GM12892 (cell line): ENCODE measurements at regions not wholly inside any gene's neighbourhood (a gene's known extent, or its start where the extent isn't known, plus 50 kb on each side); places are given as distances from the start of the nearest gene placed in this dataset.
A peak's percentile ranks its signal among the peaks of the same experiment; 100 is the strongest.
"Not testable (repeated sequence)": the region's sequence is repeated elsewhere in the genome, so short reads cannot be mapped to it uniquely, and the experiment has no call there.

Experiments
- DNase-seq: peaks from one replicate; pipeline ENCODE4 v3.0.0; 2011; ENCODE audit not compliant: insufficient read length
- FAIRE-seq: peaks from 2 replicates; lab custom pipeline; 2011; peaks lifted over from hg19 to GRCh38; lab: Jason Lieb, UNC
- POLR2A ChIP-seq: IDR thresholded peaks from 2 replicates; pipeline ENCODE4 v1.6.1; 2011; ENCODE audit warnings: low read depth, low read length, control low read depth
- POLR2AphosphoS5 ChIP-seq: IDR thresholded peaks from 2 replicates; pipeline ENCODE4 v1.6.1; 2011; ENCODE audit warnings: low read depth, low read length, control low read depth
- TAF1 ChIP-seq: IDR thresholded peaks from 2 replicates; pipeline ENCODE4 v1.6.1; 2011; ENCODE audit warnings: low read depth, mild to moderate bottlenecking, control low read depth, low read length, borderline replicate concordance

DNA sequence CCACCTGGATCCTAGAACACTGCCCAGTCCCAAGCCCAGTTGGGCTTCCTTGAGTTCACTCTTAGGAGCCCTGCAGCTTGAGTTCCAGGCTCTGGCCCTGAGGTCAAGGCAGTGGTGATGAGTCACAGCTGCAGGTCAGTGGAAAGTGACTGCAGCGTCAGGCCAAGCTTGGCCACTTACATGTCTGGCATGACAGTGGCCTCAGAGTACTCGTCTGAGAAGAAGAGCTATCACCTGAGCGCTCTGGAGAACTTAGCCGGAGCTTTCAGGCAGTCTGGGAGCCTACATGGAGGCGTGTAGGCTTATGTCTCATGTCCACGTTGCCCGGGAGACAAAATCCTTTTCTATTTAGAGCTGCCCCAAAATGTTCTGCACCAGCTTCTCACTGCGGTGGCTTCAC lies 75.6 kb downstream of the ARL6IP4 start:
- DNase-seq (no peak), FAIRE-seq (no peak)
- TF ChIP-seq TAF1 (no peak), POLR2A (no peak), POLR2AphosphoS5 (no peak)

DNA sequence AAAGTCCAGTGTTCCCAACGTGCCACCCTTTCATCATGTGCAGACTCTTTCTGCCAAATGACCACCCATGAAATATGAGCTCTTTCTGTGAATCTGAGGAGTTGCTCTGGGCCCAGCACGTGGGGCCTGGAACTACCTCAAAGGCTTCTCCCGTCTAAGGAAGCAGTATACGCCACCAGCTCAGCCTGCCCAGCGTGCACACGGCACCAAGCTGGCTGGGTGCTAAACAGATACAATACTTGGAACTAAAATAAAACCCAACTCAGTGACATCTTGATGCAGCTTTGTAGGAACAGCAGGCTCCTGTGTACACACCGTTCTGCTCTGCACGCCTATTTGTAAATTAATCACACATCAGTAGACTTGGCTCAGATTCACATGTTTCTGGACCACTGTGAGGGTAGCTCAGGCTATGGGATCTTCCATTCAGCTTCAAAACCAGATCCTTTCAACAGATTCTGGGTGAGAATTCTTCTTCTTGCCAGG lies 74.8 kb downstream of the ARL6IP4 start:
- FAIRE-seq (no peak), DNase-seq (no peak)
- TF ChIP-seq POLR2A = no peak
- TF ChIP-seq POLR2AphosphoS5 = no peak
- TF ChIP-seq TAF1 = no peak

DNA sequence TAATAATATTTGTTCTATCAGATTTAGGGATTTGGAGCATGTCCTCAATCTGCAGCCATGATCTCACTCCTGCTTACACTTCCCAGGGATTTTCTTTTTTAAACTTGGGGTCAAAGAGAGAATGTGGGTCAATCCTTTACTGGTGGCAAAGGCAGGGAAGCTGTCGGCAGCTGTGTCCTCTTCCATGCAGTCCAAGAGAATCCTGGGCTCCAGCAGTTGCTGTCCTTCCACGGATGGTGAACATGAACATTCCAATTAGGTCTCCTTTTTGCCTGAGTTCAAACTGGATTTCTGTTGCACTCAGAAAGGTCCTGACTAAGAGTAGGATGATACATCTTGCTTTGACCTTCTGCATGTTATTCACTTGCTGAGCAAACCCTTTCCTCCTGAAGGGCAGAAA lies 73.9 kb downstream of the ARL6IP4 start:
- DNase-seq (no peak), FAIRE-seq (no peak)
- no peak for TF ChIP-seq POLR2A

DNA sequence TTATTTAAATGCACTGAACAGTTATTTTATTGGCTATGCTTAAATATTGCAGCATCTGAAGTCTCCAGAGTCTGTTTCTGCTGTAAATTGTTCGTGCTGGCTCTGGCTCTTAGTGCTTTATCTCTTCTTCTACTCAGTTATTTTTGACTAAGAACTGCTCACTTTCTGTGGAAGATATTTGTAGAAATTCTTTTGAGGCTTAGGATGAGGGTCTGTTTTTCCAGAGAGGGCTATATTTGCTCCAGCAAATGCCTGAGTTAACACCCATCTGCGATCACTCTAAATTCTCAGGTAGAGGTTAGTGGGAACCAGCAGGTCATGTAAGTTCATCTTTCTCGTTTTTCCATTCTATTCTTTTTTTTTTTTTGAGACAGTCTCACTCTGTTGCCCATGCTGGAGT lies 71.1 kb downstream of the ARL6IP4 start:
- DNase-seq (no peak), FAIRE-seq (no peak)
- TF ChIP-seq TAF1 = no peak
- no peak for TF ChIP-seq POLR2A
- TF ChIP-seq POLR2AphosphoS5 = no peak

DNA sequence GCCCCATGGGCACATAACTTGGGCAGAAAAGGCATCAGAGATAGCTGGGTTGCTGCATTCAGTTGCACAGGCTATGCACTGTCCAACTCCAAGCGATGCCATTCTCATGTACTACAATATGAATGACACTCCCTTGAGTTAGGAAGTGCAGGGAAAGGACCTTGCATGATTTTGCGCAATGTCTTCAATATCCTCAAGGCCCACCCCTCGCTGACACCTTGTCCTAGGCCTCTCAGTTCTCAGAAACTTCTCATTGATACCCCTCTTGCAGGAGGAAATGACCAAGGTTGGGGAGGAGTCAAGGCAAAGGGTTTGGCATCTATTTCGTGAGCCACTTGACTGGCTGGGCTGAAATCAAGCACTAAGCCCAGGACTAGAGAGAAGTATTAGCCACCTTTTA lies 70.4 kb downstream of the ARL6IP4 start:
- no peak for DNase-seq
- FAIRE-seq = no peak
- TF ChIP-seq POLR2AphosphoS5 (no peak), POLR2A (no peak), TAF1 (no peak)

DNA sequence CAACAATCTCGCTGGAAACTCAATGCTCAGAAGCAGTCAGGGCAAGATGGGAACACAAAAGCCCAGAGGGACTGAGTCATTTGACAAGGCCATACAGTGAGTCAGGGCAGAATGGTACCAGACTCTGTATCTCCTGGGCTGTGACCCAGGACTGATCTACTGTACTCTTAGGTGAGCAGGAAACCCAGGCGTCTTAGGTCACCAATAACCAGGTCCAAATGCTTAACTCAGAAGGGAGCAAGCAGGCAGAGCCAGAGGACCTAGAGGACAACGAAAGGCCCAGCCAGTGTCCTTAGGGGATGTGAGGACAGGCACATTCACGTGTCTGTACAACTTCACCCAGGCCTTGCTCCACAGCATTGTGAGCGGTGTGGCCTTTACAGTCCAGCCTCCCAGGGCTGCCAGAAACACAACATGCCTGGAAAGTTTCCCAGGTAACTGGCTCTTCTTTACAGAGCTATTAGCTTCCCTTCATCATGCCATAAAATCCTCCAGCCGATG lies 69.9 kb downstream of the ARL6IP4 start:
- no peak for TF ChIP-seq TAF1
- TF ChIP-seq POLR2AphosphoS5 = no peak
- no peak for TF ChIP-seq POLR2A
- no peak for FAIRE-seq
- no peak for DNase-seq

DNA sequence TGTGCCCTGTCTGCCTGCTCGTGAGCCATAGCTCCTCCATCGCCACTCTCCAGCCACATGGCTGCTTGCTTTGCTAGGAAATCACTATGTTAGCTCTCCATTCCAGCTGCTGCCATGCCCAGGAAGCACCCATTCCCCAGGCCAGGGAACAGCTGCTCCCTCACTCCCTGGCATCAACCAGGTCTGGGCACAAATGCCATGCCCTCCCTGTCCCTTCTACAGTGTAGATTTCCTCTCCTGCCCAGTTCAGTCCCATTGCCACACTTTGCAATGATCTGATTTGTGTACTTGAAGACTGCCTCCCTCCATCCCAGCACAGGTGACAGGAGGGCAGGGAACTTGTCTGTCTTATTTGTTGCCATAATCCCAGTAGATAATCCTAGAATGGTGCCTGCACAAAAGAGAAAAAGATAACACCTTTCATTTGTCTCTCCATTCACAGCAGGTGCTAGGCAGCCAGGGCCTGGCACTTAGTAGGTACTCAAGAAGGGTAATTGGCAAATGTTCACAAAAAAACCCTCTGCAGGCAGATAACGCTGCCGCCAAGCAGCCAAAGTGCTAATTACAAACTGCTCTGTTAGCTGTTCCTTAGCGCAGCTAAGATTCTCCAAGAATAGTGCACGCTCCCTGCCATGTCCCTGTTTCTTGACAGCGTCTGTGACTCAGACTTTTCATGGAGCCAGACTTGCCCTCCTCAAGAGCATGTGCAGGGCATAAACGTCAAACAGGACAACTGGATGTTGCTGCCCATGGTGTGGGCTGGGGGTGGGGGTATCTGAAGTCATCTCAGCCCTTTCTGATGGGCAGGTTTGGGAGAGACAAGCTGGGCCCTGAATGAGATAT lies 69.1 kb downstream of the ARL6IP4 start:
- DNase-seq = no peak
- TF ChIP-seq TAF1 = no peak
- no peak for TF ChIP-seq POLR2A
- no peak for TF ChIP-seq POLR2AphosphoS5
- FAIRE-seq = no peak

DNA sequence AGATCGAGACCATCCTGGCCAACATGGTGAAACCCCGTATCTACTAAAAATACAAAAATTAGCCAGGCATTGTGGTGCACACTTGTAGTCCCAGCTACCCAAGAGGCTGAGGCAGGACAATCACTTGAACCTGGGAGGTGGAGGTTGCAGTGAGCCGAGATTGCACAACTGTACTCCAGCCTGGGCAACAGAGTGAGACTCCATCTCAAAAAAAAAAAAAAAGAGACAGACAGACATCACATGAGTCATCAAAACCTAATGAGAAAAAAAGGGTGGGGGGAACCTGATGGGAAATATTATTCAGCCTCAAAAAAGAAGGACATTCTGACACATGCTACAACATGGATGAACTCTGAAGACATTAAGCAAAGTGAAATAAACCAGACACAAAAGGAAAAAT lies 67.4 kb downstream of the ARL6IP4 start:
- FAIRE-seq, DNase-seq: not testable (repeated sequence)

DNA sequence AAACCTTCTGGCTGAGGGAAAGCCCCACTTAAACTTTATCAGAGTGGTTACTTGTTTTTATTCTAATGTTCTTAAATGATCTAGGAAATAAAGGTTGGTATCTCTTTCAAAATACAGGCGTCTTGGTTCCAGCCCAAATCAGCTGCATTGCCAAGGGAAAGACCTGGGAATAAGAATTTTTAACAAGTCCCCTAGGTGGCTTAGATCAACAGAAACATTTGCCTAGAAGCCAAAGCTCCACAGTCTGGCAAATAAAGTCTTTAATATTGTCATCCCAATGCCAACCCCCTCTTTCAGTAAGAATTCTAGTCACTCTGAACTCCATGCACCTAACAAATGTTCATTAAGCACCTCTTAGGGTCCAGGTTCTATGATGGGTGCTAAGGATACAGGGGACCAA lies 66.8 kb downstream of the ARL6IP4 start:
- TF ChIP-seq POLR2AphosphoS5 = no peak
- TF ChIP-seq POLR2A = no peak
- no peak for TF ChIP-seq TAF1
- DNase-seq (no peak), FAIRE-seq (no peak)

DNA sequence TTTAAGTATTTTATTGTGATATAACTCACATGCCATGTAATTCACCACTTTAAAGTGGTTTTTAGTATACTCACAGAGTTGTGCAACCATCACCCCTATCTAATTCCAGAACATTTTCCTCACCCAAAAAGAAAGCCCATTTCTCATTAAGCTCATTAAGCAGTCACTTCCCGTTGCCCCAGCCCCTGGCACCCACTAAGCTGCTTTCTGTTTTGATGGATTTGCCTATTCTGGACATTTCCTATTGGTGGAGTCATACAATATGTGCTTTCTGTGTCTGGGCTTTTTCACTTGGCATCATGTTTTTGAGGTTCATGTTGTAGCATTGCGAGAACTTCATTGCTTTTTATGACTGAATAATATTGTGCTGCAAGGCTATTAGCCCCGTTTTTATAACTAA lies 66.0 kb downstream of the ARL6IP4 start:
- DNase-seq (no peak), FAIRE-seq (no peak)
- TF ChIP-seq POLR2A (no peak), TAF1 (no peak), POLR2AphosphoS5 (no peak)

DNA sequence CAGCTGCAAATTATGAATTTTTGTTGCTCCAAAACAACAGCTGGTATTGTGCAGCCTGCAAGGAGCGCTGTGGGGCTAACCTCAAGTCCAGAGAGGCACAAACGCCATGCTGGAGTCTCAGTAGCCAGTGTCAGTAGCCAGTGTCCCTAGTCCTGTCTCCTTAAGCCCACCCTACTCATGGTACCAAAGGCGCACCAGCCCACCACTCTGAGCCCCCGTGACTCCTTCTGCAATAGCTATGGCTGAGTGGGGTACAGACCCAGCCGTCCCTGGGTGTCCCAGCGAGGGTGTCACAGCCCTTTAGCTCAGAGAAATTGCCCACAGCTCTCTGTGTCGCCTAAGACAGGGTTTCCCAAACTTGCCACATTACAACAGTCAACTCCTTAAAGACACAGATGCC lies 65.2 kb downstream of the ARL6IP4 start:
- DNase-seq = no peak
- no peak for TF ChIP-seq POLR2AphosphoS5
- TF ChIP-seq TAF1 = no peak
- no peak for TF ChIP-seq POLR2A

DNA sequence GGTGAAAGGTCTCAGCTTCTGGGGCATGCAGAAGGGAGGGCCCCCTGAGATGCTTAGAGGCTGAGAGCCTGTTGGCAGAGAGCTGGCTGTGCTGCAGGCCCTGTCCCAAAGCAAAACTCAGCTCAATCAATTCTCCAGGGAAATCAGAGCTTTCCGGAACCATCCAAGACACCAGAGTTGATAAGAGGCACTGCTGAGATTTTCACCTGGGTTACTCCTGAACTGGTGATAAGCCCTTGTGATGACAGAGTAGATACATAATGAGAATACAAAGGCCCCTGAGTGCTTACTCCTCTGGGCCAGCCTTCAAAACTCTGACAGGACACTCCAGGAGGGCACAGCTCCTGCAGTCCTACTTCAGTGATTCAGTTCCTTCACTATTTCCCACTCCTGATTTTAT lies 63.9 kb downstream of the ARL6IP4 start:
- DNase-seq (no peak), FAIRE-seq (no peak)
- TF ChIP-seq POLR2A (no peak), TAF1 (no peak), POLR2AphosphoS5 (no peak)

More for the DNA sequence above, 65.2 kb downstream of the ARL6IP4 start:
- no peak for FAIRE-seq

DNA sequence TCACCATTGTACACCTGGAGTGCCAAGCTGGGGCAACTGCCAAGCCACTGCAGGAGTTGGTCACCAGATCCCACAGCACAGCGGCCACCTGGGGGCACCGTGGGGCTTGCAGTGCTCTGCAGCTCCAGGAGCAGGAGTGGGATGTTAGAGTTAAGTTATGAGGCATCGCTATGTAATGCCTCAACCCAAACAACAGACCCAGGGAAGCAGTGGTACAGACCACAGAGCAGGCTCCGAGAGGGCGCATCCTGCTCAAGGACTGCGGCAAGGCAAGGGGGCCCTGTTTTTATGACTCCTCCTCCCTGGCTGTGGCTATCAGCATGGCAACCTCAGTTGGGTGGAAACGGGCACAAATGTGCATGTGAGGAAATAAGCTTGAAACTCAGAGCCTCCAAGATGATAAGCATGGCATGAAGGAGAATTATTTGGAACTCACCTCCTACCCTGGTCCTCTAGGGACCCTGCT lies 63.1 kb downstream of the ARL6IP4 start:
- TF ChIP-seq POLR2AphosphoS5 (no peak), POLR2A (no peak), TAF1 (no peak)
- peak; percentile 50 for FAIRE-seq
- DNase-seq = peak; percentile 41

DNA sequence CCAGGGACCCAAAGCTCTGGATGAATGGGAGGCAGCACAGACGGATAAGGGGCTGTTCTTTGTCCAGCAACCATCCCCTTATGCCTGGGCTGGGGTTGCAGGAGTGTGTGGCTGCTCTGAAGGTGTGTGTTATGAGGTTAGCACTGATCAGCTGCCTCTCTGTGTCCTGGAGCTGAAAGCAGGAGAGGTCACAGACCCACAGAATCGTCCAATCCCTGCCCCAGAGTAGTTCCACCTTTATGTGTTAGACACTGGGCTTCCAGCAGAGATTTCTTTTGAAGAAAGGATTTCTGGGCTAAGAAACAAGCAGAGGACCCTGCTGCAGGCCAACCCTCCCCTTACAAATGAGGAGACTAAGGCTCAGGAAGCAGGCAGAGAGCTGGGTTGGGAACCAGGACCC lies 62.4 kb downstream of the ARL6IP4 start:
- no peak for TF ChIP-seq POLR2A
- FAIRE-seq (no peak), DNase-seq (no peak)
